ENCODE measurements at regions not wholly inside any gene's neighbourhood (a gene's known extent, or its start where the extent isn't known, plus 50 kb on each side); places are given as distances from the start of the nearest gene placed in this dataset.
A peak's percentile ranks its signal among the peaks of the same experiment; 100 is the strongest.

DNA sequence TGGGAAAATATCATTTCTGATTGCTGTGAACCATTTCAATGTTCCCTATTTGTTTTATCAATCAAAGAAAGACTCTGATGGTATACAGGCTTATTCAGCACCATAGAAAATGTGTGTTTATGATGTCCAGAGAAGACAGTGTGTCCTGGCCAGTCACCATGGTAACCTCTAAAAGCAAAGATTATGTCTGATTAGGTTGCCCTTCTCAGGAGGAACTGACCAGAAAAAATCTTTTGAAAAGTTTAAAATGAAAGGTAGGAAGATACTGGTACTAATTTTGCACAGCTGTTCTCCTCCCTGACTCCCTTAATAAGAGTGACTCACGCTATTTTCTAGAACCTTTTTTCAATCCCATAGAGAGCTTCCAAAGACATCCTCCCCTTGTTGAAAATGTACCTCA, 391.8 kb upstream of the DCN start:
- no peak for DNase-seq (ENCODE audit: low spot score)
- Mint-ChIP-seq H3K4me3 (no peak overlapping the region), H3K27me3 (ENCODE audit: low read depth) (no peaks in the 10 kb centered on the region), H3K36me3 (ENCODE audit: low read depth) (no peaks in the 10 kb centered on the region), H3K9me3 (no peaks in the 10 kb centered on the region), H3K4me1 (ENCODE audit: low read depth) (peaks cover 8% of the 10 kb centered on the region), H3K27ac (no peak overlapping the region)

DNA sequence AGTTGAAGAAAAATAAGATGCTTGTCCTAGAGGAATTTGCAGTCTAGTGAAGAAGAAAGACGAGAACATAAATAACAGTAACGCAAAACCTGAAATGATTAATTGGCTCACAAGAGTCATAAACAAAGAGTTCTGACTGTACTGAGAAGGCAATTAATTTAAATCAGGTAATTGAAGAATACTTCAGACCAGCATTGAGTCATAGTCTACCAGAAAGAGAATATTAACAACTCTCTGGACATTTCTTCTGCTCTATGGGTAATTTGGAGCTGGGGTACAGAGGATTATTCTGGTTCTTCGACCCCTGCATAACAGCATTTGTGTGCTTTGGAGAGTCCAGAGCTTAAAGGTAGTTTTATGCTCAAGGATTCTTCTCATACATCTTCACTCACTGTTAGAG, 390.3 kb upstream of the DCN start:
- Mint-ChIP-seq H3K4me3 (no peak overlapping the region), H3K27me3 (ENCODE audit: low read depth) (no peaks in the 10 kb centered on the region), H3K36me3 (ENCODE audit: low read depth) (no peaks in the 10 kb centered on the region), H3K9me3 (no peaks in the 10 kb centered on the region), H3K27ac (no peak overlapping the region), H3K4me1 (ENCODE audit: low read depth) (peaks cover 4% of the 10 kb centered on the region)
- DNase-seq (ENCODE audit: low spot score) = no peak

DNA sequence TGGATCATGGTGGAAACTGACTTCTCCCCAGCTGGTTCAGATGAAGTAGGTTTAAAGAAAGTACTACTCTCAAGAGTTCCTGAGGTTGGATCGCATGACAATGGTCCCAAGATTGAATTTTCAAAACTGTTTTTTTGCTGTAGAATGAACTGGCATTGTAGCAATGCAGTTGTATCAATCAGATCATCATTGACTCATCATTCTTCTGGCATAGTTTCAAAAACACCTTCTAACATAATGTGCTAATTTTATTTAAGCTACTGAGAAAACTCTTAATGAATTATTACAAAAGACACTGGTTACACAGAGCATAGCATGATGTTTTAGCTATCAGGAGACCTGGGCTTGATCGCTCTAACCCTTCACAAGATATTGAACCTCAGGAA, 384.5 kb upstream of the DCN start:
- Mint-ChIP-seq H3K36me3 (ENCODE audit: low read depth) (no peaks in the 10 kb centered on the region), H3K4me3 (no peak overlapping the region), H3K4me1 (ENCODE audit: low read depth) (peaks cover 24% of the 10 kb centered on the region), H3K27ac (no peak overlapping the region), H3K27me3 (ENCODE audit: low read depth) (no peaks in the 10 kb centered on the region), H3K9me3 (peaks cover 6% of the 10 kb centered on the region)
- no peak for DNase-seq (ENCODE audit: low spot score)

DNA sequence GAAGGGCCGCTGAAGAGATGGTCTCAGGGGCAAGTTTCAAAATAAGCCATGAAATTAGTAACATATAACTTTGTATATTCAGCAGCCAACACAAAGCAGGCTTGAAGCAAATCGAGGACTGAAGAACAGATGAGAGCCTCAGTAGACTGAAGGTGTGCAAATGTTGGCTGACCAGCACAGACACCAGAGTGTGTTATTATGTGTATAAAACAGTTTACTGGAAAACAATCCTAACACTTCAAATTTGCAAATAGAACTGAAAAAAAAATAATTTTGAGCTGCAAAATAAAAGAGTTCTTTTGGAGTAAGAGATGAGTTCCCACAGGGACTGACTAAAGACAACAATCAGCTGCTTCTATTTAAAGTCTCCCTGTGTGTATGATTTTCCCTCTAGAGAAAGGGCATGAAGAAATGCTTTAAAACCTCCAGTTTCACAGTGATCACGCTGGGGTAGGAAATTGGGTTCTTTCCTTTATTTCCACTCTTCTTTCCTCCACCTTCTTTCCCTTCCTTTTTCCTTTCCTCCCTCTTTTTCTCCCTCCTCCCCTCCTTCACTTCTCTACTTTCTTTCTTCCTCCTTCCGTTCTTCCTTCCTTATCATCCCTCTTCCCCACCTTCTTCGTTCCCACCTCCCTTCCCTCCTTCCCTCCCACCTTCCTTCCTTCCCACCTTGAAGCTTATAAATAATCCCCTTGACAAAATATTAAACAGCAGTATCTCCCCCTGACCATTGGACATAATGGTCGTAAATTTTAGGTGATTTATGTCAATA, 383.9 kb upstream of the DCN start:
- DNase-seq (ENCODE audit: low spot score) = no peak
- H3K27me3 Mint-ChIP-seq (ENCODE audit: low read depth) = no peaks in the 10 kb centered on the region

DNA sequence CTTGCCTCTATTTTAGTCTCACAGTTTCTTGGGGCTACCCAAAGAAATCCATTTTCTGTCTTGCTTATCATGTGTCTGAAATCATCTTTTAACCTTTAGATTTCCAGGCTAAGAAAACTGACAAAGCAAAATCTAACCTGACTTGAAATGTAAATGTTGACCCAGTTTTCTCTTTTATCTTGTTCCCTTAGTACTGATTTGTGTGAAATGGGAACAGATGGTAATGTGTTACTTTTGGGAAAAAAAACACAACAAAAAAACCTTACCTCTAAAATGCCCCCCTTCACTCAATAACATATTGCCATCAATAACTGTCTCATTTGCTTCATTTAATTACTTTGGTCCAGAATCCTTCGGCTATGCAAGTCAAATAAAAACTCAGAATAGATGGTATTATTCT, 383.2 kb upstream of the DCN start:
- no peak for DNase-seq (ENCODE audit: low spot score)
- no peak overlapping the region for H3K4me3 Mint-ChIP-seq

More for the DNA sequence above, 383.9 kb upstream of the DCN start:
- no peaks in the 10 kb centered on the region for H3K36me3 Mint-ChIP-seq (ENCODE audit: low read depth)
- peaks cover 27% of the 10 kb centered on the region for H3K4me1 Mint-ChIP-seq (ENCODE audit: low read depth)
- peaks cover 6% of the 10 kb centered on the region for H3K9me3 Mint-ChIP-seq
- no peak overlapping the region for H3K4me3 Mint-ChIP-seq
- no peak overlapping the region for H3K27ac Mint-ChIP-seq

DNA sequence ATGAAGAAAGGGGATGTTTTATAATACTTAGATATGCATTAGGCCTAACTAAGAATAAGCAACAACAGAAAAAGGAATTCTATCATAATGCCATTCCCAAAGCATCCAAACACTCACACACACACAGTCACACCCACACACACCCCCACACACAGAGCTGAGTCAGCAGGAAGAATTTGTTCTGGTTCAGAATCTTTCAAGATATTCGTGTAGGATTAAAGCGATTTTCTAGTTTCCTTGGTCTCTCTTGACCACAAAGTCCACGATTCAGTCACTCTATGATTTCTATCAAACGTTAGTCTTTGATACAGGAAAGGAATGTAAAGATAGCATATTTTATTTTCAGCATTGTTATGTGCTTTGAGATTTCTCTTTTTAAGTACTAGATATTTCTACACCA, 382.6 kb upstream of the DCN start:
- no peak overlapping the region for H3K27ac Mint-ChIP-seq
- no peaks in the 10 kb centered on the region for H3K27me3 Mint-ChIP-seq (ENCODE audit: low read depth)
- peaks cover 28% of the 10 kb centered on the region for H3K4me1 Mint-ChIP-seq (ENCODE audit: low read depth)
- H3K36me3 Mint-ChIP-seq (ENCODE audit: low read depth) = no peaks in the 10 kb centered on the region
- DNase-seq (ENCODE audit: low spot score) = peak; percentile 57
- H3K9me3 Mint-ChIP-seq = peaks cover 6% of the 10 kb centered on the region
- H3K4me3 Mint-ChIP-seq = no peak overlapping the region

More for the DNA sequence above, 383.2 kb upstream of the DCN start:
- no peaks in the 10 kb centered on the region for H3K36me3 Mint-ChIP-seq (ENCODE audit: low read depth)
- H3K9me3 Mint-ChIP-seq = peaks cover 6% of the 10 kb centered on the region
- no peak overlapping the region for H3K27ac Mint-ChIP-seq
- H3K27me3 Mint-ChIP-seq (ENCODE audit: low read depth) = no peaks in the 10 kb centered on the region
- H3K4me1 Mint-ChIP-seq (ENCODE audit: low read depth) = peaks cover 28% of the 10 kb centered on the region

DNA sequence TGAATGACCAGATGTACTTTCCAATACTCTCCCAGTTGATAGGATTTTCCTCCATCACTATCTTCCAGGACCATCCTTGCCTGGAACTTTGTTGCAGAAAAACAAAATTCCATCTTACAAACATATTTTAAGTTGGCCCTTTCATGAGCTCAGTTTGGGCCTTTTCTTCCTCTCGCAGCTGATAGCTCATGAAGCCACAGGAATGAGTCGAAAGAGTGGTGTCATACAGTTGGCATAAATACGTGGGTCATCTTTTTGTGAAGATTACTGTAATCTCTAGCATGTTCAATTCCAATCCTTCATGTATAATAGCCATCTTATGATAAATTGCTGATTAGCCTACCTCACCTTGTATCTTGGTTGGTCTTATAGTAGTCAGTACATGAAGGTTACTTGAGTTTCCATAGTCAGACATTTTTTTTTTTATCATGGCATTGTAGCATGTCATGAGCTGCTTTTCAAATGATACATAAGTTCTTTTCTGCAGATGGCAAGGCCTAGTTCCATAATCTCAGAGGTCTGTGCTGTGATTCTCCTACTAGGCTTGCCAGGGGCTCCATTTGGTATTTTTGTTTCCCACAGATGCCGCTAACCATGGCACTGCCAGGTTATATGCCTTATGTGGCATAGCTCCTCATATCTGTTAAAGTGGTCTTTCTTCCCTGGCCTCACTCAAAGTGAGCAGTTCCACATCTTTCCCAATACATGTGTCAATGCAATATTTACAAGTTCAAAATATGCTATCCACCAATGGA, 380.6 kb upstream of the DCN start:
- H3K36me3 Mint-ChIP-seq (ENCODE audit: low read depth) = no peaks in the 10 kb centered on the region
- H3K27me3 Mint-ChIP-seq (ENCODE audit: low read depth) = no peaks in the 10 kb centered on the region
- H3K4me1 Mint-ChIP-seq (ENCODE audit: low read depth) = peaks cover 30% of the 10 kb centered on the region
- DNase-seq (ENCODE audit: low spot score) = no peak
- H3K4me3 Mint-ChIP-seq = no peak overlapping the region
- H3K27ac Mint-ChIP-seq = no peak overlapping the region
- peaks cover 16% of the 10 kb centered on the region for H3K9me3 Mint-ChIP-seq

DNA sequence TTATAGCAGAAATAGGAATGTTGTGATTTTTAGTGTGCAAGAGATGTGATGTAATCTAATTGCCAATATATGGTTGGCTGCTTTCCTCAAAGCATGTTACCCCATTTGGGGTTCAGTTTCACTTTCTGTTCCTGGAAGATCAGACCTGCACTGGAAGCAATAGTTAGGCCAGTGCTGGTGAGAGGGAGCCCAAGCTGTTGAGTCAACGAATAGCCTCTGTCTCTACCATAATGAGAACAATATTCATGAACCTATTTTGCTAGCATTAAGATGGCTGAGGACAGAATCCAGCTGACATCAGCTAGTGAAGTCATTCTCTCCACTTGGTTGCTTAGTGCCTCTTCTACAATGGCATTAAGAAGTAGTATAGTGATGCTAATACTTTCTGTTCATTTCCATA, 379.9 kb upstream of the DCN start:
- Mint-ChIP-seq H3K9me3 (peaks cover 16% of the 10 kb centered on the region), H3K4me3 (peak overlapping the region; percentile 5), H3K27me3 (ENCODE audit: low read depth) (no peaks in the 10 kb centered on the region), H3K27ac (no peak overlapping the region), H3K4me1 (ENCODE audit: low read depth) (peaks cover 31% of the 10 kb centered on the region), H3K36me3 (ENCODE audit: low read depth) (no peaks in the 10 kb centered on the region)
- no peak for DNase-seq (ENCODE audit: low spot score)

DNA sequence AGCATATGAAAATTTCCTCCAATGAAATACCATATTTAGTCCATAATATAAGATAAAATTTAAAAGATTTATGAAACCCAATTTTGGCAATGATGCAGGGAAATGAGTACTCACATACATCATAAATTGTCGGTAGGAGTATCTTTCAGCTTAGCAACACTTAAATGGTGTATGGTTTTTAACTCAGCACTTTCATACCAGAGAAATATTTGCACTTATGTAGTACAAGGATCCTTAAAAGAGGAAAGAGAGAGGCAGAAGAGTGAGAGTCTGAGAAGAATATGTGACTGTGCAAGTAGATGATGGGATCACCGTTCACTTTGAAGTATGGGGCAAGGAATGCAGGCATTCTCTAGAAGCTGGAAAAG, 379.3 kb upstream of the DCN start:
- no peak for DNase-seq (ENCODE audit: low spot score)
- Mint-ChIP-seq H3K4me3 (peak overlapping the region; percentile 5), H3K4me1 (ENCODE audit: low read depth) (peaks cover 29% of the 10 kb centered on the region), H3K27me3 (ENCODE audit: low read depth) (no peaks in the 10 kb centered on the region), H3K9me3 (peaks cover 16% of the 10 kb centered on the region), H3K36me3 (ENCODE audit: low read depth) (no peaks in the 10 kb centered on the region), H3K27ac (no peak overlapping the region)

DNA sequence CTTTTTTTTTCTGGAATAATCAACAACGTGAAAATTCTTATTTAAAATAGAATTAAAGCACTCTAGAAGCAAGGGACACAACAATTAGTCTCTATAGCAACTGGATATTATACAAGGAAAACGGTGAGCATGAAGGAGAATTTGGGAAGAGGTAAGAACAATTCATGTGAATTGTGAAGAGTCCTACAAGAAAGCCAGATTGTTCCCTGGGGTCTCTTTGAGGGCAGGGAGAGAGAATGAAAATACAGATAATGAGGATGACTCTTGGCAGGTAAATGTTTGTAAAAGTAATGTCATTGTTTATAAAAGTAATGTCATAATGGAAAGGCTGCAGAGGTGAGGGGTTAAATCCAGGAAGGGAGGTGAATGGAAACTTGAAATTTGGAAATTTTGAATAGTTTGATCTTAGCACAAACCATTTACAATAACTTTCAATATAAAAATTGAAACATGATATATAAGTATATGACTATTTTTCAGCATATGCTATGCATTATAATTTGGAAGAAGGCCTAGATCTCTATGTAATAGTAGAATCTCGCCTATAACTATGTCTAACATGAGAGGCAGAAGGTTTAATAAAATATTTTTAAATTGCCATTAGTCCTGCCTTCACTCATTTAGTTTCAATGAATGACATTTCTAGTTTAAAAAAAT, 378.8 kb upstream of the DCN start:
- no peaks in the 10 kb centered on the region for H3K27me3 Mint-ChIP-seq (ENCODE audit: low read depth)
- H3K36me3 Mint-ChIP-seq (ENCODE audit: low read depth) = no peaks in the 10 kb centered on the region
- H3K4me1 Mint-ChIP-seq (ENCODE audit: low read depth) = peaks cover 26% of the 10 kb centered on the region
- no peak overlapping the region for H3K27ac Mint-ChIP-seq
- H3K4me3 Mint-ChIP-seq = no peak overlapping the region
- DNase-seq (ENCODE audit: low spot score) = no peak
- peaks cover 16% of the 10 kb centered on the region for H3K9me3 Mint-ChIP-seq

DNA sequence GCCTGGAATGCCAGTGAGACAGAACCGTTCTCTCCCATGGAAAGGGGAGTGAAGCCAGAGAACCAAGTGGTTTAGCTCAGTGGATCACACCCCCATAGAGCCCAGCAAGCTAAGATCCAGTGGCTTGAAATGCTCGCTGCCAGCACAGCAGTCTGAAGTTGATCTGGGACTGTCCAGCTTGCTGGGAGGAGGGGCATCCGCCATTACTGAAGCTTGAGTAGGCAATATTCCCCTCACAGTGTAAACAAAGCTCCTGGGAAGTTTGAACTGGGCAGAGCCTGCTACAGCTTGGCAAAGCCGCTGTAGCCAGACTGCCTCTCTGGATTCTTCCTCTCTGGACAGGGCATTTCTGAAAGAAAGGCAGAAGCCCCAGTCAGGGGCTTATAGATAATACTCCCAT, 374.3 kb upstream of the DCN start:
- H3K4me3 Mint-ChIP-seq = no peak overlapping the region
- peaks cover 10% of the 10 kb centered on the region for H3K9me3 Mint-ChIP-seq
- H3K27ac Mint-ChIP-seq = no peak overlapping the region
- no peak for DNase-seq (ENCODE audit: low spot score)
- peaks cover 5% of the 10 kb centered on the region for H3K4me1 Mint-ChIP-seq (ENCODE audit: low read depth)
- H3K27me3 Mint-ChIP-seq (ENCODE audit: low read depth) = peaks cover 5% of the 10 kb centered on the region
- no peaks in the 10 kb centered on the region for H3K36me3 Mint-ChIP-seq (ENCODE audit: low read depth)

DNA sequence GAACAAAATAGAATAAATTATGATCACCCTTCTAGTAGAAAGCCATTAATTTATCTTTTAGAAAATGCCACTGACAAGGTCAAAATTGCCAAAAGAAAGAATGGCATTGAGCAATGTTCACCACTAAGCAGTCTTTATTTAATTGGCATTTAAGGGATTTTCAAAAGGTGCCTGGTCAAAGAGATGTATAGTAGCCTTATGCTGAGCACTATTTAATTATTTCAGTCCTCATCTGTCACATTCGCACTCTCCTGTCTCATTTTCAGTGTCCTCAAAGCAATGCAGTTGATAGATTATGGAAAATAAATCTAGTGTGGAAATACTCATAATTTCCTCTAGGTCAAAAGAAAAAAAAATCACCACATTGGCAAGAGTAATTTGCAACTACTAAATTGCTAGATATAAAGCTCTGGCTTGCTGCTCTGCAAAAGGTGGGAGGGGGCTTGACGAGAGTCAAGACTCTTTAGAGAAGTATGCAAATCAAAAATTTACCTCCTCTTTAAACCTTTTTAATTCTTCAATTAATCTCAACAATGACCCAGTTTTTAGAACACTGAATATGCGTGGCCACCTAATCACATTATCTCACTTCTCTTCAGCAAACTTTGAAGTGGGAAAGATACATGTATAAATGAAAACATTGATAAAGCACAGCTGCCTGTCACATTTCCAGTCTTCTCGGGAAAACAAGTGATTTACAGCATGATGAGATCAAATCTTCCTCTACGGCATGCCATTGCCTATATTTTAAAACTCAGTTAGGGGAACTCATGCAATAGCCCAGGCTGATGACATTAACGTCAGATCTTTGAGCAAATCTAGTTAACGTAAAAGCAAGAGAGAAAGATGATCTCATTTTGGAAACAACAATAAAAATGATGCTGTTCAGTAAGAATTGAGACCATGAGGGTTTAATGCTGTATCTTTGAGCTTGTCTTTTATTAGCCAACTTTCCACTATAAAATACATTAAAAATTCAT, 373.1 kb upstream of the DCN start:
- Mint-ChIP-seq H3K9me3 (peaks cover 10% of the 10 kb centered on the region), H3K27ac (no peak overlapping the region), H3K27me3 (ENCODE audit: low read depth) (peaks cover 5% of the 10 kb centered on the region), H3K4me1 (ENCODE audit: low read depth) (peaks cover 3% of the 10 kb centered on the region), H3K36me3 (ENCODE audit: low read depth) (no peaks in the 10 kb centered on the region), H3K4me3 (no peak overlapping the region)
- DNase-seq (ENCODE audit: low spot score) = no peak

DNA sequence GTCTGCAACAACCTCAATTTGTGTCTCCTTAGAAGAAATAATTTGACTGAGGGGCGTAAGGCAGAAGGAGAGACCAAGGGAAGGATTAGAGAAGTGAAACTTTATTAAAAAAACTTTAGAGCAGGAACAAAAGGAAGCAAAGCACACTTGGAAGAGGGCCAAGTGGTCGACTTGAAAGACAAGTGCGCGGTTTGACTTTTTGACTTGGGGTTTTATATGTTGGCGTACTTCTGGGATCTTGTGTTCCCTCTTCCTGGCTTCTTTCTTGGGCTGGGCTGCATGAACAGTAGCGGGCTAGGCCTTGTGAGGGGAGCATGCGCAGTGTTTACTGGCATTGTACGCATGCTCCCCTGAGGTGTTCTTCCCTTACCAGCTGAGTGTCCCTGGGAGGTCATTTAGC, 369.3 kb upstream of the DCN start:
- Mint-ChIP-seq H3K4me1 (ENCODE audit: low read depth) (no peaks in the 10 kb centered on the region), H3K9me3 (peaks cover 3% of the 10 kb centered on the region), H3K27ac (no peak overlapping the region), H3K36me3 (ENCODE audit: low read depth) (no peaks in the 10 kb centered on the region), H3K27me3 (ENCODE audit: low read depth) (peaks cover 7% of the 10 kb centered on the region), H3K4me3 (no peak overlapping the region)
- DNase-seq (ENCODE audit: low spot score) = no peak

Data from T-helper 2 cell treated with Interferon-gamma antibody and Interleukin-4, amounts not matched to agents 5 μg/mL and 100 μg/mL, for 36 hours (primary cell).